ENCODE measurements at regions not wholly inside any gene's neighbourhood (a gene's known extent, or its start where the extent isn't known, plus 50 kb on each side); places are given as distances from the start of the nearest gene placed in this dataset.

DNA sequence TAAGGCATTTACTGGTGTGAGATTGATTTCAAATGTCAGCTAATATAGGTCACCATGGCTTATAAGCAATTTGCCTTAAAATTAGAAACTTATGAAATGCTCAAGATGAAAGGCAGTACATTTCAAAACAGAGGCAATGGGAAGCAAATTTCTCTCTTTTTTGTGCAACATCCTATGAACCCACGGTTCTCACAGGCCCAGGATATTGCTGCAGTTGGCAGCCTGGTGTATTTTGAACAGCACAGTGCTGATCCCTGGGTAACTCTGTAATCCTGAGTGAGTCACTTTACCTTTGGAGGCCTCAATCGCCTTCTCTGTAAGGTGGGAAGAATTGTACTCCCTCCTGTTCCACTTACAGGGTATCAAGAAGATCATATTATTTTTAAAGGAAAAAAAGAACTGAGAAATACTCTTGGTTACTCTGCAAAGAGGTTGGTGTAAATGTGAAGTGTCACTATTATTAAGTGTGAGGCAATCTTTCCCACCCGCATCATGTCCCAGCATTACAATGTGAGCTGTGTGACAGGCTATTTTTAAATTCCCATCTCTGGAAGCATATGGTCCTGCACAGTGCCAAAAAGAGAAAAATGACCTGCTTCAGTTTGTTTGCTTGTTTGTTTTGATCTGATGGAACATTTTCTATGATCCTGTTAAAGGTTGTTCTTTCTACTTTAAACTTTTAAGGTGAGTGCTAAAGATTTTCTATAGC lies 190.1 kb upstream of the LPP start:
- ChIA-PET POLR2A (no interaction called here), CTCF (interaction anchor here (0.8 kb wide), 1 partner anchor 10 kb away, joined by 3 read pairs; no protein-coding TSS in a partner anchor)
- no peak for DNase-seq (ENCODE audit: low read depth, low spot score)
- TF ChIP-seq, protein P1, sequence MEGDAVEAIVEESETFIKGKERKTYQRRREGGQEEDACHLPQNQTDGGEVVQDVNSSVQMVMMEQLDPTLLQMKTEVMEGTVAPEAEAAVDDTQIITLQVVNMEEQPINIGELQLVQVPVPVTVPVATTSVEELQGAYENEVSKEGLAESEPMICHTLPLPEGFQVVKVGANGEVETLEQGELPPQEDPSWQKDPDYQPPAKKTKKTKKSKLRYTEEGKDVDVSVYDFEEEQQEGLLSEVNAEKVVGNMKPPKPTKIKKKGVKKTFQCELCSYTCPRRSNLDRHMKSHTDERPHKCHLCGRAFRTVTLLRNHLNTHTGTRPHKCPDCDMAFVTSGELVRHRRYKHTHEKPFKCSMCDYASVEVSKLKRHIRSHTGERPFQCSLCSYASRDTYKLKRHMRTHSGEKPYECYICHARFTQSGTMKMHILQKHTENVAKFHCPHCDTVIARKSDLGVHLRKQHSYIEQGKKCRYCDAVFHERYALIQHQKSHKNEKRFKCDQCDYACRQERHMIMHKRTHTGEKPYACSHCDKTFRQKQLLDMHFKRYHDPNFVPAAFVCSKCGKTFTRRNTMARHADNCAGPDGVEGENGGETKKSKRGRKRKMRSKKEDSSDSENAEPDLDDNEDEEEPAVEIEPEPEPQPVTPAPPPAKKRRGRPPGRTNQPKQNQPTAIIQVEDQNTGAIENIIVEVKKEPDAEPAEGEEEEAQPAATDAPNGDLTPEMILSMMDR (IDR thresholded peaks at IDR 0.05; ENCODE audit: insufficient read depth, low read length, missing control alignments) = no peak
- H3K4me3 ChIP-seq (ENCODE audit: low read depth, low read length) = no peak overlapping the region

DNA sequence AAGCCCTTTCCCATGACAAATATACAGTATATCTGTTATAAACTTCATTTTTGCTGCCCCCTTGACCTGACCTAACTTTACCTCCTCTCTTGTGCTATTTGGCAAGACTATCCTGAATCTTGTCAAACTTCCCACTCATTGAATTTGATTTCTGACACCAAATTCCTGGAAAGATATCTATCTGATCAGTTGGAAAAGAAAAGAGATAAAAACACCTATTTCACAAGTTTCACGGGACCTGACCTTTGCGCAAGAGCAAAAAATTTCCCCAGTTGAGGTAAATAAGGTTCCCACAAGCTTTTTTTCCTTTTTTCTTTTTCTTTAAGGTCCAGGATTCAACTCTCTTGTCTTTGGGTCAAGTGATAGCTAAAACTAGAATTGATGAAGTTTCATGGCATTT lies 189.2 kb upstream of the LPP start:
- no peak overlapping the region for H3K4me3 ChIP-seq (ENCODE audit: low read depth, low read length)
- TF ChIP-seq, protein P1 (IDR thresholded peaks at IDR 0.05; ENCODE audit: insufficient read depth, low read length, missing control alignments) = no peak
- POLR2A ChIA-PET = no interaction called here
- CTCF ChIA-PET = no interaction called here
- DNase-seq (ENCODE audit: low read depth, low spot score) = no peak

DNA sequence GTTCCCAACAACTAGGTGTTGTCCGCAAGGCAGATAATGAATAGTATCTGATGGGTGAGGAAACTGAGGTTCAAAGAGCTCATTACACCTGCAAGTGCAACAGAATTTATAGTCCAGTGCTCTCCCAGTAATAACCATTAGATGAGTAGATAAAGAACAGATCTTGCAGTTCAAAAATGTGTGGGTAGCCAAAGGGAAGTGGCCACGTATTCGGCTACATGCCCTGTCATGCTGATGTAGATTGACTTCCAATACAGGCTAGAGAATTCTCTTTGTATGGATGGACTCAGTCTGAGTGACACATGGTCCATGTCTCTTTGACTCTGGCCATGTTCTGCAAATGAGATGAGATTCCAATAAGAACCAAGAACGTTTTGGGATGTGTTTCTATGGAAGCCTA lies 187.9 kb upstream of the LPP start:
- CTCF ChIA-PET = interaction anchor here (1.1 kb wide), 1 partner anchor 226 kb away, joined by 3 read pairs; no protein-coding TSS in a partner anchor

DNA sequence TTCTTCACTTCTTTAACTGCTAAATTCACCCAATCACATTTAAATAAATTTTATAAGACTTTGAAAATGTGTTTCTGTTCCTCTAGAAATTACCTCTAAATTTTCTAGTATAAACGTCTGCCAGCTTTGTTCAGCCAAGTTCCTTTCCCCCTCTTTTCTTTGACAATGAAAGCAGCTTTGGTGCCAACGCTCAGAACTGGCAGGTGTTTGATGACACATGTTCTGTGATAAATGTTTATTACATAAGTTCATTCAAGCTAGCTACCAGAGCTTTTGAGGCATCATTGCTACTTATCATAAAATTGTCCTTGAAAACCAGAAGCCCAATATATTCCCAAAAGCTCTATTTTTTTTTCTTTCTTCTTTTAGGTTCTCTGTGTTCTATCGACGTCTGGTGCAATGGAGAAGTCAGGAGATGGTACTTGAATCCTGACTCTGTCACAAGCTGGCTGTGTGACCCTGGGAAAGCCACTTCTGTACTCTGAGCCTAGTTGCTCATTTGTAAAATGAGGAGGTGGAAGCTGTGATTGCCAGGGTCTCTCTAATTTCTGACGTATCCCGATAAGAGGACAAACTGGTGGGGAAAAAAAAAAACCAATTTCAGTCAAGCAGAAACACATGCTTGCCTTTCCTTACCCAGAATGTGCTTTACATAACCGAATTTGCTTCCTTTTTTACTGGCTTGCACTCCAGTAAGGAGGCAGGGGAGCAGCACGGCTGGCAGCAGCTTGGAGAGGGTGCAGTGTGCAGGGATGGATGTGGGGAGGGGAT lies 187.1 kb upstream of the LPP start:
- TF ChIP-seq, protein P1 (IDR thresholded peaks at IDR 0.05; ENCODE audit: insufficient read depth, low read length, missing control alignments) = no peak
- POLR2A ChIA-PET = interaction anchor here (1.6 kb wide), 1 partner anchor 11 kb away, joined by 3 read pairs; no protein-coding TSS in a partner anchor
- no peak overlapping the region for H3K4me3 ChIP-seq (ENCODE audit: low read depth, low read length)
- no peak for DNase-seq (ENCODE audit: low read depth, low spot score)
- CTCF ChIA-PET = interaction anchor here (0.9 kb wide), 1 partner anchor 219 kb away, joined by 4 read pairs; no protein-coding TSS in a partner anchor

More for the DNA sequence above, 187.9 kb upstream of the LPP start:
- POLR2A ChIA-PET = no interaction called here
- no peak overlapping the region for H3K4me3 ChIP-seq (ENCODE audit: low read depth, low read length)
- DNase-seq (ENCODE audit: low read depth, low spot score) = no peak
- TF ChIP-seq, protein P1 (IDR thresholded peaks at IDR 0.05; ENCODE audit: insufficient read depth, low read length, missing control alignments) = no peak

DNA sequence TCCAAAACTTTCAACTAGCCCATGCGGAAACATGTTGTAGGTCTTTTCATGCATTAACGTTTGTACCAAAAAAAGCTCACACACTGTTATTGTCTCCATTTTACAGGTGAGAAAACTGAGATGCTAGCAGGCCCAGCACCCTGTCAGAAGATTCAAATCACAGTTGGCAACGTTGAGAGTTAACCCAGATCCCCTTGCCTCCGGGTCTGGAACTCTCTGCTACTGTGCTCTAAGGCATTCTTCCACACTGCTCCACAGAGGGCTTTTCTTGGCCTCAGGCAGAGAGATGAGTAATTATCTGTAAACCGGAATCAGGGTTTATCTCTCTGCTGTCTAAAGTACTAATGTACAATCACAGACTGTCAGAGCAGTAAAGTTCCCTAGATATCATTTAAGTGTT lies 186.0 kb upstream of the LPP start:
- CTCF ChIA-PET = interaction anchor here (0.9 kb wide), 1 partner anchor 13 kb away, joined by 3 read pairs; no protein-coding TSS in a partner anchor
- H3K4me3 ChIP-seq (ENCODE audit: low read depth, low read length) = no peak overlapping the region
- POLR2A ChIA-PET = interaction anchor here (1.6 kb wide), 1 partner anchor 13 kb away, joined by 3 read pairs; no protein-coding TSS in a partner anchor
- TF ChIP-seq, protein P1 (IDR thresholded peaks at IDR 0.05; ENCODE audit: insufficient read depth, low read length, missing control alignments) = no peak
- DNase-seq (ENCODE audit: low read depth, low spot score) = no peak
